Activated CD8-positive, alpha-beta memory T cell treated with anti-CD3 and anti-CD28 coated beads for 36 hours (primary cell): ENCODE measurements at regions not wholly inside any gene's neighbourhood (a gene's known extent, or its start where the extent isn't known, plus 50 kb on each side); places are given as distances from the start of the nearest gene placed in this dataset.

Experiments used
- CTCF ChIA-PET: fragments of 350-600 bp; sonication (Branson Sonifier 250); formaldehyde crosslinking; loops from one replicate; lab custom pipeline; 2021; ENCODE audit warnings: antibody characterized with exemption; lab: Charles Lee
- POLR2A ChIA-PET: fragments of 350-600 bp; sonication (Branson Sonifier 250); formaldehyde crosslinking; loops from one replicate; lab custom pipeline; 2021; ENCODE audit warnings: antibody characterized with exemption; lab: Charles Lee

GRCh38 chr20:60476045-60476444 lies 517.8 kb downstream of the CDH26 start:
- ChIA-PET CTCF (no interaction called here), POLR2A (no interaction called here)

GRCh38 chr20:60477958-60478357 lies 519.7 kb downstream of the CDH26 start:
- ChIA-PET CTCF (no interaction called here), POLR2A (no interaction called here)

- POLR2A ChIA-PET = no interaction called here
- CTCF ChIA-PET = no interaction called here
Observed at GRCh38 chr20:60478533-60478932, 520.3 kb downstream of the CDH26 start.

GRCh38 chr20:60480950-60481742 lies 522.9 kb downstream of the CDH26 start:
- ChIA-PET CTCF (no interaction called here), POLR2A (no interaction called here)

- CTCF ChIA-PET = no interaction called here
- POLR2A ChIA-PET = no interaction called here
Observed at GRCh38 chr20:60481743-60482133, 523.5 kb downstream of the CDH26 start.

GRCh38 chr20:60482221-60483008 lies 524.2 kb downstream of the CDH26 start:
- CTCF ChIA-PET = no interaction called here
- POLR2A ChIA-PET = no interaction called here

GRCh38 chr20:60483371-60483770 lies 525.1 kb downstream of the CDH26 start:
- ChIA-PET POLR2A (no interaction called here), CTCF (no interaction called here)

GRCh38 chr20:60484316-60484715 lies 526.1 kb downstream of the CDH26 start:
- CTCF ChIA-PET = no interaction called here
- POLR2A ChIA-PET = no interaction called here

GRCh38 chr20:60485012-60485760 lies 527.0 kb downstream of the CDH26 start:
- POLR2A ChIA-PET = no interaction called here
- CTCF ChIA-PET = no interaction called here

GRCh38 chr20:60486315-60486714 lies 528.1 kb downstream of the CDH26 start:
- ChIA-PET POLR2A (no interaction called here), CTCF (no interaction called here)

GRCh38 chr20:60486937-60487336 lies 528.7 kb downstream of the CDH26 start:
- CTCF ChIA-PET = no interaction called here
- POLR2A ChIA-PET = no interaction called here

GRCh38 chr20:60490217-60491050 lies 532.2 kb downstream of the CDH26 start:
- POLR2A ChIA-PET = no interaction called here
- CTCF ChIA-PET = no interaction called here

GRCh38 chr20:60491051-60491581 lies 532.9 kb downstream of the CDH26 start:
- ChIA-PET POLR2A (no interaction called here), CTCF (no interaction called here)

GRCh38 chr20:60494476-60494875 lies 536.3 kb downstream of the CDH26 start:
- ChIA-PET CTCF (no interaction called here), POLR2A (no interaction called here)

- ChIA-PET POLR2A (no interaction called here), CTCF (no interaction called here)
Observed at GRCh38 chr20:60497298-60498035, 539.2 kb downstream of the CDH26 start.

GRCh38 chr20:60500038-60500701 lies 541.9 kb downstream of the CDH26 start:
- POLR2A ChIA-PET = no interaction called here
- CTCF ChIA-PET = no interaction called here

- ChIA-PET CTCF (no interaction called here), POLR2A (no interaction called here)
Observed at GRCh38 chr20:60501048-60501447, 542.8 kb downstream of the CDH26 start.

- POLR2A ChIA-PET = no interaction called here
- CTCF ChIA-PET = no interaction called here
Observed at GRCh38 chr20:60502881-60503280, 544.7 kb downstream of the CDH26 start.
